ENCODE measurements at regions not wholly inside any gene's neighbourhood (a gene's known extent, or its start where the extent isn't known, plus 50 kb on each side); places are given as distances from the start of the nearest gene placed in this dataset.
"Not testable (repeated sequence)": the region's sequence is repeated elsewhere in the genome, so short reads cannot be mapped to it uniquely, and the experiment has no call there.

DNA sequence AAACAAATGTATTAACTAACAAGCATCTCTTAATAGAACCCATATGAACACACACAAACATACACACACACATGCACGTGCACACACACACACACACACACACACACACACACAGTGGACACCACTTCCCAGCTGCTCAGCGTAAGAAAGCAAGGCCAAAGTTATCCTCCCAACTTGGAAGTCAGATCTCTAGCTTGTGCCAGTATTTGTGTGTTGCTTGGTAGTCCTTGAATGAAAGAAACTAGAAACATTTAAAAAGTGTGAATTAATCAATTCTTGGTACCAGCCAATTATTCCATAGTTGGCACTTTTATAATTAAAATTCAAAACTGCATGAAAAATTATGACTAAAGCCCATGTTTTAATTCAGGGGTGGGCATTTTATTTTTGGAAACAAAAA, 178.1 kb downstream of the TMEM161B start:
- no peaks in the 10 kb centered on the region for H3K4me1 ChIP-seq (ENCODE audit: control insufficient read depth, insufficient read depth, low read length)
- no peak overlapping the region for H3K4me3 ChIP-seq (ENCODE audit: low read length)
- peaks cover 4% of the 10 kb centered on the region for H3K27me3 ChIP-seq (ENCODE audit: control insufficient read depth, insufficient read depth, low read length)
- H3K36me3 ChIP-seq (ENCODE audit: insufficient read depth, low read length), result no peaks in the 10 kb centered on the region
- no peak overlapping the region for H3K9ac ChIP-seq (ENCODE audit: low read depth, low read length)
- H3K9me3 ChIP-seq (replicated peaks; ENCODE audit: low read length), result no peaks in the 10 kb centered on the region
- H3K4me2 ChIP-seq (ENCODE audit: low read length), result no peak overlapping the region

DNA sequence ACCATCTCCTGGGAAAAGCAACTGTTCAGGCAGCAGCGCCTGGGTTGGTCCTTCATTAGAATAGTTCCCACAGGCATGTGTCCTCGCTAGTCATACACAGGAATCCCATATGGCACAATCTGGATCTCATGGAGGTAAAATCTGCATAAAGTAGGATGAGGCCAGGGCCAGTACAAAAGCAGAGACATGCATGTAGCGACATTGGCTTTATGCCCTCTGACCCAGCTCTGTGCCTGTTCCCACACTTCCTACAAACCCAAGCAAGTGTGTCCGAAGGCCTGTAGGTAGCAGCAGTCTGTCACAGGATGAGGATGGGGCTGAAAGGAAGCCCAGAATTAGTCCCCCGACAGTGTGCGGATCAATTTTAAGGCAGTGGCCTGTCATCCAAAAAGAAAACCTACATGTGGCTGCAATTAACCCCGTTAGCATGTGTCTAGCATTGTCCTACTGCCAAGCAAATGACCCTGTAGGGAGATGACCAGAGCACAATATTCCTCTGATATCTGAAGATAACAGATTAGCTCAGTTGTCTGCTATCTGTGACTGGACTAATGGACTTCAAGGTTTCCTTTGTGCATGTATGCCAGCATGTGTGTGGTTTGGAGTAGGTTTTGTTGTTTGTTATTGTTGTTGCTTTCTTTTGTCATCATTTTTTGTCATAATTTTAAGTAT, 178.8 kb downstream of the TMEM161B start:
- Histone ChIP-seq H3K4me2 (ENCODE audit: low read length) (no peak overlapping the region), H3K4me3 (ENCODE audit: low read length) (no peak overlapping the region), H3K9me3 (replicated peaks; ENCODE audit: low read length) (no peaks in the 10 kb centered on the region), H3K4me1 (ENCODE audit: control insufficient read depth, insufficient read depth, low read length) (no peaks in the 10 kb centered on the region), H3K27me3 (ENCODE audit: control insufficient read depth, insufficient read depth, low read length) (peaks cover 4% of the 10 kb centered on the region), H3K36me3 (ENCODE audit: insufficient read depth, low read length) (no peaks in the 10 kb centered on the region), H3K9ac (ENCODE audit: low read depth, low read length) (no peak overlapping the region)

DNA sequence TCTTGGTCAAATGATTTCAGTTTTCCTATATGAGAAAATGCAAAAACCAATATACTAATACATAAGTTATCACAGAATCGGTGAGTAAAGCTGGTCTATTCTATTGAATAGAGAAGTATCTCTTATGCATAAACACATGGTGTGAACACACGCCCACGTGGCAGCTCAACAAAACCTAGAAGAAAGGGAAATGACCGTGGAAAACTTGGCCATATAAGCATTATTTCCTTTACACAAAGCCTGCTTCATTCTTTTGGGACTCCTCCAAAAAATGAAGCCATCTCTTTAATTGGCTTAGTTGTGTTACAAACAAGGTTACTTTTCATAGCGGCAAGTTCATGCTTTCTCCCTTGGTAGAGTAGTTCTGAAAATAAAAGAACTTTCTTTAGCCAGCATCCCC, 183.2 kb downstream of the TMEM161B start:
- no peaks in the 10 kb centered on the region for H3K27me3 ChIP-seq (ENCODE audit: control insufficient read depth, insufficient read depth, low read length)
- H3K4me1 ChIP-seq (ENCODE audit: control insufficient read depth, insufficient read depth, low read length), result no peaks in the 10 kb centered on the region
- no peak overlapping the region for H3K9ac ChIP-seq (ENCODE audit: low read depth, low read length)
- no peaks in the 10 kb centered on the region for H3K36me3 ChIP-seq (ENCODE audit: insufficient read depth, low read length)
- H3K4me3 ChIP-seq (ENCODE audit: low read length), result no peak overlapping the region
- H3K9me3 ChIP-seq (replicated peaks; ENCODE audit: low read length), result no peaks in the 10 kb centered on the region
- H3K4me2 ChIP-seq (ENCODE audit: low read length), result no peak overlapping the region

DNA sequence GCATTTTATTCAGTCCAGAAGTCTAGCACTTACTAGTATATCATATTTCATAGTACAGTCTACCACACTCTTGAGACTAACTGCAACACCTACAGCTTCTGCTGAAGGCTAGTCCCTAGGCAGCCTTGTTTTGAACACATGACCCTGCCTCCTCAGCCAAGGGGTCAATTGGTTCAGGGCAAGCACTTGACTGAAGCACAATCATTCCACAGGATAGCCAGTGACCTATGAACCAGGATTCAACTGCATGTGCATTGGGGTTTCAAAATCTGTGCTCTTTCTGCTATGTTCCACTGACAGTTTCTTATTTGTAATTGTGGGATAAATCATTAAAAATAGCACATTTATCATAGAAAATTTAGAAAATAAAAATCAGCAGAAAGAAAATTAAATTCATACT, 186.8 kb downstream of the TMEM161B start:
- Histone ChIP-seq H3K4me3 (ENCODE audit: low read length) (no peak overlapping the region), H3K9me3 (replicated peaks; ENCODE audit: low read length) (no peaks in the 10 kb centered on the region), H3K4me2 (ENCODE audit: low read length) (no peak overlapping the region), H3K27me3 (ENCODE audit: control insufficient read depth, insufficient read depth, low read length) (no peaks in the 10 kb centered on the region), H3K4me1 (ENCODE audit: control insufficient read depth, insufficient read depth, low read length) (no peaks in the 10 kb centered on the region), H3K9ac (ENCODE audit: low read depth, low read length) (no peak overlapping the region), H3K36me3 (ENCODE audit: insufficient read depth, low read length) (no peaks in the 10 kb centered on the region)

DNA sequence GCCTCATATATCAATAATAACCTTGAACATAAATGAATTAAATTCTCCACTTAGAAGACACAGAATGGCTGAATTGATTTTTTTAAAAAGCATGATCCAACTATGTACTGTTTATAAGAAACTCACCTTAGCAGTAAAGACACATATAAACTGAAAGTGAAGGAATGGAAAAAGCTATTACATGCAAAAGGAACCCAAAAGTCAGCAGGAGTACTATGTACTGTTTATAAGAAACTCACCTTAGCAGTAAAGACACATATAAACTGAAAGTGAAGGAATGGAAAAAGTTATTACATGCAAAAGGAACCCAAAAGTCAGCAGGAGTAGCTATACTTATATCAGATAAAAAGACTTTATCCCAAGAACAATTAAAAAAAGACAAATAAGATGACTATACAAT, 204.8 kb downstream of the TMEM161B start:
- Histone ChIP-seq H3K36me3 (ENCODE audit: insufficient read depth, low read length) (no peaks in the 10 kb centered on the region), H3K9ac (ENCODE audit: low read depth, low read length) (no peak overlapping the region), H3K4me2 (ENCODE audit: low read length) (no peak overlapping the region), H3K9me3 (replicated peaks; ENCODE audit: low read length) (no peaks in the 10 kb centered on the region), H3K4me3 (ENCODE audit: low read length) (no peak overlapping the region), H3K27me3 (ENCODE audit: control insufficient read depth, insufficient read depth, low read length) (no peaks in the 10 kb centered on the region), H3K4me1 (ENCODE audit: control insufficient read depth, insufficient read depth, low read length) (no peaks in the 10 kb centered on the region)

DNA sequence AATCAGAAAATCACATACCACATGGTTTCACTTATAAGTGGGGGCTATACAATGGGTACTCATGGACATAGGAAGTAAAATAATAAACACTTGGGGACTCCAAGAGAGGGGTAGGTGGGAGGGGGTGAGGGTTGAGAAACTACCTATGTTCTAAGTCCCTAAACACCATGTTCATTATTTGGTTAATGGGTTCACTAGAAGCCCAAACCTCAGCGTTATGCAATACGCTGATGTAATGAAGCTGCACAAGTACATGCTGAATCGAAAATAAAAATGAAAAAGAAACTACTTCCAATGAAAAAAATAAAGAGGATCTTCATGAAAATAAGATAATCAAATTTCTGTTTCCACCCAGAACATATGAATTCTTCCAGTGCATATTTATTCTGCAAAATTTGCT, 208.5 kb downstream of the TMEM161B start:
- H3K9me3 ChIP-seq (replicated peaks; ENCODE audit: low read length), result no peaks in the 10 kb centered on the region
- H3K9ac ChIP-seq (ENCODE audit: low read depth, low read length), result no peak overlapping the region
- H3K36me3 ChIP-seq (ENCODE audit: insufficient read depth, low read length), result no peaks in the 10 kb centered on the region
- H3K4me1 ChIP-seq (ENCODE audit: control insufficient read depth, insufficient read depth, low read length), result no peaks in the 10 kb centered on the region
- H3K27me3 ChIP-seq (ENCODE audit: control insufficient read depth, insufficient read depth, low read length), result no peaks in the 10 kb centered on the region
- H3K4me2 ChIP-seq (ENCODE audit: low read length), result no peak overlapping the region
- H3K4me3 ChIP-seq (ENCODE audit: low read length), result no peak overlapping the region

DNA sequence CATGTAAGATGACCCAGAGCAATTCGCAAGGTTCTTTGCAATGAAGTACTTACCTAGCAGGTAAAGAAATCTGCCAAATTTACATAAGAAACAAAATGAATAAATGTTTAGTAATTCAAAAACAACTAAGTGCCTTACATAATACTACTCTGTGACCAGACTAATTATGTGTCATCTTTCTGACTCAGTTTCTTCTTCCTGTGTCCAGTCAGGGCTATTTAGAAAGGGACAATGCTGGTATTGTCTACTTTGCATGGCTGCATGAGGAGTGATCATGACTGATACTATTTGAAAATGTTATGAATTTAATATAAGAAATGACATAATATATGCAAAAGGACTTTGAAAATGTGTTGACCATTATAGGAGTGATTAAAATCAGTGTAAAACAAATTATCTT, 210.0 kb downstream of the TMEM161B start:
- no peak overlapping the region for H3K4me2 ChIP-seq (ENCODE audit: low read length)
- no peak overlapping the region for H3K9ac ChIP-seq (ENCODE audit: low read depth, low read length)
- no peak overlapping the region for H3K4me3 ChIP-seq (ENCODE audit: low read length)
- no peaks in the 10 kb centered on the region for H3K4me1 ChIP-seq (ENCODE audit: control insufficient read depth, insufficient read depth, low read length)
- H3K9me3 ChIP-seq (replicated peaks; ENCODE audit: low read length), result no peaks in the 10 kb centered on the region
- no peaks in the 10 kb centered on the region for H3K36me3 ChIP-seq (ENCODE audit: insufficient read depth, low read length)
- H3K27me3 ChIP-seq (ENCODE audit: control insufficient read depth, insufficient read depth, low read length), result no peaks in the 10 kb centered on the region

DNA sequence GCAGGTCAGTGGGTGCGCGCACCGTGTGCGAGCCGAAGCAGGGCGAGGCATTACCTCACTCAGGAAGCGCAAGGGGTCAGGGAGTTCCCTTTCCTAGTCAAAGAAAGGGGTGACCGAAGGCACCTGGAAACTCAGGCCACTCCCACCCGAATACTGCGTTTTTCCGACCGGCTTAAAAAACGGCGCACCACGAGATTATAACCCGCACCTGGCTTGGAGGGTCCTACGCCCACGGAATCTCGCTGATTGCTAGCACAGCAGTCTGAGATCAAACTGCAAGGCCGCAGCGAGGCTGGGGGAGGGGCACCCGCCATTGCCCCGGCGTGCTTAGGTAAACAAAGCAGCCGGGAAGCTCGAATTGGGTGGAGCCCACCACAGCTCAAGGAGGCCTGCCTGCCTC, 216.2 kb downstream of the TMEM161B start:
- not testable (repeated sequence) for H3K4me1 ChIP-seq (ENCODE audit: control insufficient read depth, insufficient read depth, low read length); H3K9ac ChIP-seq (ENCODE audit: low read depth, low read length); H3K4me3 ChIP-seq (ENCODE audit: low read length); H3K4me2 ChIP-seq (ENCODE audit: low read length); H3K9me3 ChIP-seq (replicated peaks; ENCODE audit: low read length); H3K36me3 ChIP-seq (ENCODE audit: insufficient read depth, low read length); H3K27me3 ChIP-seq (ENCODE audit: control insufficient read depth, insufficient read depth, low read length)

DNA sequence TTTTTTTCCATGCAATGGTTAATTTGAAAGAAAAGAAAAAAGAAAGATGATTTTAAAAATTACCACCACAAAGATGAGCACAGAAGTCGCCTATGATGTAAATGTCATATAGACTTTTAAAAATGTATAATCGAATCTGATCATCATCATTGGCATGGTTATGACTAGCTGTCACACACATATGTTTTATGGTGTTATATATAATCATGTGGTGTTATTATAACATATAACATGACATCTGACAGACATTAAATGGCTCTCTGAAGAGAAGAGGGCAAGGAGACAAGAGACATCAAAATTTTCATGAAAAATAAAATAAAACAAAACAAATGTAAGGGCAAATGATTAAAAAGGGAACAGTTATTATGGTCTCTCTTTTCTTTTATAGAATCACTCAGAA, 217.5 kb downstream of the TMEM161B start:
- H3K4me2 ChIP-seq (ENCODE audit: low read length), result no peak overlapping the region
- H3K4me3 ChIP-seq (ENCODE audit: low read length), result no peak overlapping the region
- H3K9me3 ChIP-seq (replicated peaks; ENCODE audit: low read length), result no peaks in the 10 kb centered on the region
- no peaks in the 10 kb centered on the region for H3K36me3 ChIP-seq (ENCODE audit: insufficient read depth, low read length)
- H3K9ac ChIP-seq (ENCODE audit: low read depth, low read length), result no peak overlapping the region
- H3K4me1 ChIP-seq (ENCODE audit: control insufficient read depth, insufficient read depth, low read length), result no peaks in the 10 kb centered on the region
- H3K27me3 ChIP-seq (ENCODE audit: control insufficient read depth, insufficient read depth, low read length), result no peaks in the 10 kb centered on the region

DNA sequence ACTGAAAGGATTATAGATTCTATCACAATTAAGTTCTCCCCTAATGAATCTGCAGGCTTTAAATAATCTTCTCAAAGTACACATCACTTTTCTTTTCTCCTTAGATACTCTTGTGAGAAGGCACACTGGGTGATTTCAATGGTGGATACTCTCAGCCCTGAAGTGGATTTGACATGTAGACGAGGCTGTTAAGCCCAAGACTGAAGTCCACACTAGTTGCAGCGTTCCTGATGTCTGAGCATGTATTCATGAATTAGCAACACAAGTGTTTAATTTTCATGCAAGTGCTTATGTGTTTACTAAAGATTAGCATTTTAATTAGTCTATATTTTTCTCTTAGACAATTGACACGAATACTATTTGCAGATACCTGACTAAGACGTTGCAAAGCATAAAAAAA, 218.9 kb downstream of the TMEM161B start:
- H3K9me3 ChIP-seq (replicated peaks; ENCODE audit: low read length), result no peaks in the 10 kb centered on the region
- no peak overlapping the region for H3K9ac ChIP-seq (ENCODE audit: low read depth, low read length)
- no peak overlapping the region for H3K4me3 ChIP-seq (ENCODE audit: low read length)
- no peaks in the 10 kb centered on the region for H3K4me1 ChIP-seq (ENCODE audit: control insufficient read depth, insufficient read depth, low read length)
- H3K27me3 ChIP-seq (ENCODE audit: control insufficient read depth, insufficient read depth, low read length), result no peaks in the 10 kb centered on the region
- no peaks in the 10 kb centered on the region for H3K36me3 ChIP-seq (ENCODE audit: insufficient read depth, low read length)
- no peak overlapping the region for H3K4me2 ChIP-seq (ENCODE audit: low read length)

DNA sequence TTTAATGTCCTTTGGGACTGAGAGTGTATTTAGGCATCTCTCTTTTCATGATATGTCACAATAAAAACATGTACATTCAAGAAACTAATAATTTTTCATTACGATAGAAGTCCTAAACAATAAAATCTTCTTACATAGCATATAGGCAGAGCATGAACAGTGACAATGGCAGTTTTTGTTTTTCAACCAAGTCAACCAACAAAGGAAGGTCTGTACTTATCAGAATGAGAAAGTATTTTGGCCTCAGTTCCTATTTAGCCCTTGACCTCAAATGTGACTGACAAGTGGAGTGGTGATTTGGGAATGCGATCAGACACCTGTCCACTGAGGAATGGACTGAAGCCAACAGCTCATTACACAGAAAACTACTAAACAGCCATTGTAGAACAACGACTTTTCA, 219.5 kb downstream of the TMEM161B start:
- Histone ChIP-seq H3K4me1 (ENCODE audit: control insufficient read depth, insufficient read depth, low read length) (no peaks in the 10 kb centered on the region), H3K4me2 (ENCODE audit: low read length) (no peak overlapping the region), H3K9me3 (replicated peaks; ENCODE audit: low read length) (no peaks in the 10 kb centered on the region), H3K4me3 (ENCODE audit: low read length) (no peak overlapping the region), H3K36me3 (ENCODE audit: insufficient read depth, low read length) (no peaks in the 10 kb centered on the region), H3K27me3 (ENCODE audit: control insufficient read depth, insufficient read depth, low read length) (no peaks in the 10 kb centered on the region), H3K9ac (ENCODE audit: low read depth, low read length) (no peak overlapping the region)

DNA sequence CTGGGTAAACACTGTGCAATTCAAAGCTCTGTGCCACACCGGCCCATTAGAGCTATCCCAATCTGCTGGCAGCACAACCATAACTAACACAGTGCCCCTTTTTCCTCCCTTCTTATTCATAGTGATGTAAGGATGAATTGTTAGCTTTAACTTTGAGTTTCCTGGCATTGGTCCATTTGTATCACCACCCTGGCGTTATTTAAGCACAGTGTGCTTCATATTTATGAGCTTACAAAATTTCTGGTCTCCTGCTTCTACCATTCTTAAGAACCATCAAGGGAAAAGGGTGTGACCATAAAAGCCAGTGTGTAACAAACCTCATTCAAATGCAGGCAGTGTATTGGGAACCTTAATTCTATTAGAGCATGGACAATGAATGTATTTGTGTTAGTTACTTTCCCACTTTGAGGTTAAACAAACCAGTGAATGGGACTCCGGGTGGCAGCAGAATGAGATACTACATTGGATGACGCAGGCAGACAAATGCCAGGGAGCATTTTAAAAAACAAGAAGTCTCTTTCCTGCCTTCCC, 222.6 kb downstream of the TMEM161B start:
- Histone ChIP-seq H3K4me3 (ENCODE audit: low read length) (no peak overlapping the region), H3K4me2 (ENCODE audit: low read length) (no peak overlapping the region), H3K9me3 (replicated peaks; ENCODE audit: low read length) (no peaks in the 10 kb centered on the region), H3K27me3 (ENCODE audit: control insufficient read depth, insufficient read depth, low read length) (no peaks in the 10 kb centered on the region), H3K36me3 (ENCODE audit: insufficient read depth, low read length) (no peaks in the 10 kb centered on the region), H3K4me1 (ENCODE audit: control insufficient read depth, insufficient read depth, low read length) (no peaks in the 10 kb centered on the region), H3K9ac (ENCODE audit: low read depth, low read length) (no peak overlapping the region)

Data from skeletal muscle satellite cell (primary cell).